ENCODE measurements at regions not wholly inside any gene's neighbourhood (a gene's known extent, or its start where the extent isn't known, plus 50 kb on each side); places are given as distances from the start of the nearest gene placed in this dataset.

GRCh38 chr1:147849098-147849895, 53.3 kb upstream of the GJA8 start:
- TF ChIP-seq CTCF (IDR thresholded peaks at IDR 0.05; ENCODE audit: insufficient read depth, low read depth, low read length) = no peak
- TF ChIP-seq EZH2 (IDR thresholded peaks at IDR 0.05; ENCODE audit: insufficient read depth, low read length) = no peak

Measured in astrocyte (in vitro differentiated cells and primary cell).